ENCODE measurements at regions not wholly inside any gene's neighbourhood (a gene's known extent, or its start where the extent isn't known, plus 50 kb on each side); places are given as distances from the start of the nearest gene placed in this dataset.

GRCh38 chrX:134741746-134742145 is 55.3 kb downstream of the PABIR2 start:
- no peak for TF ChIP-seq CTCF (IDR thresholded peaks at IDR 0.05 in 4 of 5, conservative IDR thresholded peaks at IDR 0.05 in 1 of 5)
- TF ChIP-seq POLR2A (IDR thresholded peaks at IDR 0.05), result no peak
